ENCODE measurements at regions not wholly inside any gene's neighbourhood (a gene's known extent, or its start where the extent isn't known, plus 50 kb on each side); places are given as distances from the start of the nearest gene placed in this dataset.
"Not testable (repeated sequence)": the region's sequence is repeated elsewhere in the genome, so short reads cannot be mapped to it uniquely, and the experiment has no call there.

- TF ChIP-seq CTCF, POLR2A (IDR thresholded peaks at IDR 0.05): not testable (repeated sequence)
Measured at GRCh38 chr22:21224900-21225299, 158.7 kb upstream of the RIMBP3B start.
